Gastrocnemius medialis (tissue), 4 donors: ENCODE measurements at regions not wholly inside any gene's neighbourhood (a gene's known extent, or its start where the extent isn't known, plus 50 kb on each side); places are given as distances from the start of the nearest gene placed in this dataset.

Experiments
- CTCF ChIP-seq, 5 experiments: fragments of 450-650 bp in 3 of 5; fragments of 200-600 bp in 2 of 5; sonication (generic) in 2 of 5; IDR thresholded peaks in 4 of 5; conservative IDR thresholded peaks in 1 of 5; 1 replicate in 4 of 5; 2 replicates in 1 of 5; pipeline ENCODE4 v1.5.1; 2016 to 2019; ENCODE audit warnings: antibody characterized with exemption in 5 of 5, mild to moderate bottlenecking in 3 of 5, moderate library complexity in 3 of 5
- POLR2A ChIP-seq, 2 donors: fragments of 450-650 bp; IDR thresholded peaks; one replicate each; pipeline ENCODE4 v1.6.1; 2017; ENCODE audit warnings: antibody characterized with exemption in 2 of 2, mild to moderate bottlenecking in 2 of 2, moderate library complexity in 2 of 2

- TF ChIP-seq POLR2A (IDR thresholded peaks at IDR 0.05) (no peak), CTCF (IDR thresholded peaks at IDR 0.05 in 4 of 5, conservative IDR thresholded peaks at IDR 0.05 in 1 of 5) (no peak)
These were observed 120.9 kb upstream of the TMEM161B start for GRCh38 chr5:88389338-88390095.
